ENCODE measurements at regions not wholly inside any gene's neighbourhood (a gene's known extent, or its start where the extent isn't known, plus 50 kb on each side); places are given as distances from the start of the nearest gene placed in this dataset.

DNA sequence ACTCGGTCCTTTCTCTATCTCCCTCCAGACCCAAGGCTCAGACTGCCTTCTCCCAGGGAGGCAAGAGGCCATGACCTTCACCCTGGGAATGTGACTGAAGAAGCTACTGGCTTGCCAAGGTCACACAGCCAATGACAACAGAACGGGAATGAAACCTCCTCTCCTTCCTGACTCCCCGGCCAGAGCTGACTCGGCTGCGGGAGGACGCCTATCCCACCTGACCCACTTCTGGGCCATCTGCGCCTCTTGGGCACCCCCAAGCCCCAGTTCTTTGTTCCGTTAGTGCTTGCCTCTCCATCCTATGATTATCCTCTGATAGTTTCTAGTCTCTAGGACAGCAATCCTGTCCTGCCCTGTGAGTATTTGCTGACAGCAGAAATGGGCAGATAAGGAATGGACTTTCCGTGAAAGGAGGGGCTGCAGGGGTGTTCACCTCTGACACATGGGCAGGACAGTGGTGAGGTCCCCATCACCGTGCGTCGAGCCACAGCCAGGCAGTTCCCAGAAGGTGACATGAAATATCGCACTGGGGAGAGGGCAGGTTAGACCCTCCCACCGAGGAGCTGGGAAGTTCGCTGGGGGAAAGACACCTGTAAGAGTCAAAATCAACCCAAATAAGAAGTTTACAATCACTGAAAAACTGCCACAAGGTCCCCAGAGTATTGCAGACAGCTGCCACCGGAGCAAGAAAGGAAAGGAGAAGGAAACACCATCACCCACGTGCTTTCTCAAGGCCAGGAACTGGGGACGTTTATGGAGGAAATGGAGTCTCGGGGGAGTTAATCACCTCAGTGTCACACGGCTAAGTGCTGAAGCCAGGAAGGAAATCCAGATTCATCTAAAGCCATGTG, 63.0 kb downstream of the INSIG1 start:
- no peak for DNase-seq

DNA sequence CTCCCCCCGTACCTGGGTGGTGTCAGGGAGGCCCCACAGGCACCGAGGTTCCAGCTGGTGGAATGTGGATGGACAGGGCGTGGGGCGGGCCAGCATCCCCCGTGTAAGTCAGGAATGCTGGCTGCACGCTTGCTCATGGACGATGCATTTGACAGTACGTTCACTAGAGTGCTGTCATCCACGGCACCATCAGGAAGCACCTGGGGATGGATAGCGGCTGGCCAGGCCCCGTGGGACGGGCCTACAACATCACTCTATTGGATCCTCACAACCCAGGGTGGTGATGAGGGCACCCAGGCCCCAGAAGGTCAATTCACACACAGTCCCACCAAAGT, 63.6 kb downstream of the INSIG1 start:
- DNase-seq: no peak

DNA sequence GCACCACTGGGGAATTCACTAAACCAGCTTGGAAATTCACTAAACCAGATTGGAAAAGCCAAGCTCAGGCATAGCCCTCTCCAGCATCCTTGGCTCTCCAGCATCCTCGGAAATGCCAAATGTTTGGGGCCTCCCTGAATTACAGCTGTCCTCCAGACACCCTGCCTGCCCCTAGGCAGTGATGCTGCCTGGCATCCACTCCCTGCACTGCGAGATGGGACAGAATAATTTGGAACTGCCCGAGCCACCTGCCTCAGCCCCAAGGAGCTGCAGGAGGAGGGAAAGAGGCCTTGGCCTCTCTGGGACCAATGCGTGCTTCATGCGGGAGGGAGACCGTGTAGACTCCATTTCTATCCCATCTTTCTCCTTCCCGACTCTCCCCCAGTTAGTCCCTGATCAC, 64.3 kb downstream of the INSIG1 start:
- no peak for DNase-seq

DNA sequence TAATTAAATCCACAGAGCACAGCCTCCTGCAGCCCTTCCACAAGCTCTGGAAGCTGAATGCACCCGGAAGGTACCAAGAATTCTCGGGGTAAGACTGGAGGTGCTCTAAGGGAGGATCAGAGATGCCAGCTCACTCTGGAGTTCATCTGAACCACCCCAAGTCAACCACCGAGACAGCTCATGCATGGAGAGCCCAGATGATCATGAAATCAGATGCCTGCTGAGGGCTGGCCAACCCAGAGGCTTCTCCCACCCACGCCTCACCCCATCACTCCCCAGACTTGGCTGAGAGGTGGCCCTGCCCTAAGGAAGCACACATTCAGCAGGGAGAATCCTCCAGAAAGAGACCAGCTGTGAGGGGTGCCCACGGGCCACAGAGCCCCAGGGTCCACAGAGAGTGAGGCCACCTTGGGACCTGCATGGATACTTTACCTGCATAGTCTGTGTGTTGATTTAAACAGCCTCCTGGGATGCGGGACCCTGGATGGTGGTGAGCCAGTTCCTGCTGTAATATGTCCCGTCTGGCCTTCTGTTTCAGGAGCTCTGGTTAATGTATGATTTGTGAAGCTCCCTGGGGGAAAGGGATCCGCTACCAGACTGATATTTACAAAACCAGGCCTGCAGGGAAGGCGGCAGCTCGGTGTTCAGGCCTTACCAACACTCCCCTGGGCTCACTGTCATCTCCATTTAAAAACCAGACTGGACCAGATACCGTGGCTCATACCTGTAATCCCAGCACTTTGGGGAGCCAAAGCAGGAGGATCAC, 64.9 kb downstream of the INSIG1 start:
- no peak for DNase-seq

DNA sequence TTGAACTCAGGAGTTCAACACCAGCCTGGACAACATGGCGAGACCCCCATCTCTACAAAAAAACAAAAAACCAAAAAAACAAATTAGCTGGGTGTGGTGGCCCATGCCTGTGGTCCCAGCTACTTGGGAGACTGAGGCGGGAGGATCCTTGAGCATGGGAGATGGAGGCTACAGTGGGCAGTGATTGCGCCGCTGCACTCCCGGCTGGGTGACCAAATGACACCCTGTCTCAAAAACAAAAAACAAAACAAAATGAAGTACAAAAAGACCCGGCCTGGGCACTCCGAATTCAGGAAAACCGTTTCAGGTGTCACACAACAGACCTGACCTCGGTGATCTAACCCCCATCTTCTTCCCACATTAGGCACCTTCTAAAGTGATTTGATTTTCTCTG, 65.5 kb downstream of the INSIG1 start:
- no peak for DNase-seq

DNA sequence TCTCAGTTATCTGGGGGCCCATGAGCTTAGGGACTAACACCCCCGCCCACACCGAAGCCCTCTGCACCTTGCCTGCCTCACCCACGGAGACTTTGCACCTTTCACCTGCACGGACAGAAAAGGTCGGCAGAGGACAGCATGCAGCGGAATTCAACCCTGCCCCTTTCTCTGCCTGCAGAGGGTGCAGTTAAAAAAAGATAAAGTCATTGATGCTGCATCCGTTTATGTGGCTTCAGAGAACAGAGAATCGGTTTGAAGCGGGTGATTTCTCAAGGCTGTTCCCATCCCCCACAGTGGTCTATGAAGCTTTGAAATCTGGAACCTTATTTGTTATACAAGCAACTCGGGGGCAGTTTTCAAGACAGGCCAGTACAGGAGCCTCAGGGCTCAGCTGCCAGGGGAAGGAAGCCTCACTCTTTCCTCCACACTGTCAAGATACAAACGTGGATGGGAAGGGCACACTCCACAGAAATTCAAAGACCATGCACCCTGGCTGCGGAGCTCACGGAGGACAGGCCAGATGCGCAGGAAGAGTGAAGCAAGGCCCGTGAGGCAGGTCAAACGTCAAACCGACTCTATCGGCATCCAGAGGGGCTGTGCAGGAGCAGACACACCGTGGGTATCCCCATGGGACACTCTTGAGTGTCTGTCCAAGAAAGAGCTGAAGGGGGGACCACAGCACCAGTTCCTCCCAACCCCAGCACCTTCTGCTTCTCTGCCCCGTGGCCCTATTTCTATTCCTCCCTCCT, 66.3 kb downstream of the INSIG1 start:
- DNase-seq: no peak

DNA sequence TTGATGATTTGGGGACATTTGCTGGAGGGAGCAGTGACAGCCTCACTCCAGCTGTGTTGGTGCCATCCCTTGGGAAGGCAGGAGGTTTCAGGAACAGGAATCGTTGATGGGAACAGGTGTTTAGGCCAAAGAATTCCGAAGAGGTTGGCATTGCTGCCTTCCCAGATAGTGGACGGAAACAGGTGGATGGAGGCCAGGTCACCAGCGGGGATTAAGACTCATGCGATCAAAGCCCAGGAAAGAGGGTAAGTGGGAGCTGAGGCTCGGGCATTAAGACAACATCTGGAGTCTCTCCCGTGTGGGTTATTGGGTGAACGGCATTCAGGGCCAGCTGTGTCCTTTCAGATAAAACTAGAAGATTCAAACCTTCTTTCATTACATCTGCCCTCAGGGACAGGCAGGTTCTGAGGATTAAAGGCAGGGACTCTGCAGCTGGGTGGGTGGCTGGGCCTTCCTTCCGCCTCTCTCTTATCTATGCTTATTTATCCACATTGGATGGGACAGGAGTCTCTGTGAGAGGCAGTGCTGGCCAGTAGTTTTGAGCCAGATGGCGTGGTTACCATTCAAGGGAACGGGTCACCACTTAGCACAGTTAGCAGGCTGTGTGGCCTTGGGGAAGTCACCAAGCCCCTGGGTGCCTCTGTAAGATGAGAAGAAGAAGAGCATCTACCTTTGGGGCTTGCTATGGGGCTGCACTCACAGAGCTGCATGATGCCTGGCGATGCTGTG, 67.6 kb downstream of the INSIG1 start:
- no peak for DNase-seq

DNA sequence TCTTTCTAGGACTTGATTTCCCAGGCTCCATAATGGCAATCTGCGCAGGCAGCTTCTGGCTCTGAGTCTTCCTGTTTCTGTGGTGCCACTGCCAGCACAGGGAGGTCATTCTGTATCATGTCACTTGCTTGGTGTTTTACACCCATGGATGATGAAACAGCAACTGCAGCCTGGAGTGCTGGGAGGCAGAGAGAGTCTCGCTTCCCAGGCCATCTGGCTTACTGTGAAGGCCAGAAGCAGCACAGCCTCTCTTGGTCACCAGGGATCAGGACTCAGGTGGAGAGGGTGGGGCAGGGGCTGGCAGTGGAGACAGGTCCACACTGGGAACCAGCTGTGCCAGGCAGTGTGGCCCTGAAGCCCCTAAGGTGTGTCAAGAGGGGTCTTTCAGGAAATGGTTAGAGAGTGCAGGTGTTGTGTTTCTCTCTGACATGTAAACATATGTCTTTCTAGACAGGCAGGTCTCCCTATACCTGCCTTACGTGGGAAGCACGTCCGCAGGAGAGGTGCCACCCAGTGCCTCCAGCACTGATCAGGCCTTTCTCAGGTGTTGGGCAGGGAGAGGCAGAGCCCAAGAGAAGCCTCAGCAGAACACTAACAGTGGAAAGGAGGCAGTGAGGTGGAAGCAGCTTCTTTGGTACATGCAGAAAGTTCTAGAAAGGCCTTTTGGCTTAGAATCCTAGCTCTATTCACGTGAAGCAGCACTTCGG, 71.4 kb downstream of the INSIG1 start:
- DNase-seq: no peak

DNA sequence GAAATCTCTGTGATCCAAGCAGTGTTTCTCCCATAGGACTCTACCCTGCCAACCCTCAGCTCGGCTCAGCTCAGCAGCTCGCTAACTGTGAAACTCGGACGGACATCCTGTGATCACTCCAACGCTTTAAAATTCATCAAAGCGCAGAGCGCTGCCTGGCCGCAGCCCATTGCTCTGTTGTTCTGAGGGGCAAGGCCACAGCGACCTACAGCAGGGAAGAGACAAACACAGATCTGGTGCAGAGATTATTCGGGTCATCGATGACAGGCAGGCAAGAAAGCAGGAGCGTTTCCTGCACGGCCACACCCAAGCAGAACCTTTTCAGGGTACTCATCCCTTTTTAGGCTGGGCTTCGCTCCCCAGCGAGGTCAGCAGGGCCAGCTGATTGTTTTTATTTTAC, 72.1 kb downstream of the INSIG1 start:
- DNase-seq: no peak

DNA sequence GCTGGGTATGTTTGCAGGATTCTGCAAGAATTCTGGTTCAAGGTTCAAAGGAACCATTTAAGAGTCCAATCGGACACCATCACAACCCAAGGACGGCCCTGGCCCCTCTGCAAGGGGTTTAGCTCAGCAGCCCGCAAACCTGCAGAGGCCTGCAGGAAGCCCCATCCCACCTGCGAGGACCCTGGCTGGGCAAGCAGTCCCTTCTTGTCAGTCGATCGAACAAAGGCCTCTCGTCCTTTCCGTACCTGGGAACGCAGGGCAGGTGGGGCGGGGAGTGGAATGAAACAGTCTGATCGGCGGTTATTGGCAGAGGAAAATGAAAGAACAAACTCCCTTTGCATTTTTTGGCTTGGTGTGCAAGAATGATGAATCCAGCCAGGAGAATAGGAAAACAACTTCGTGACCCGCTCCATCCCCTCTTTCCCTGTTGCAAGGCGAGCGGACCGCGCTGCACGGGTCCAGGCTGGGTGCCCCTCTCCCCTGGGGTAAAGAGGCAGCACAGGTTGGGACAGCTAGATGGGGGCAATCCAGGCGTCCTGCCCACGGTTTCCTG, 73.7 kb downstream of the INSIG1 start:
- no peak for DNase-seq

DNA sequence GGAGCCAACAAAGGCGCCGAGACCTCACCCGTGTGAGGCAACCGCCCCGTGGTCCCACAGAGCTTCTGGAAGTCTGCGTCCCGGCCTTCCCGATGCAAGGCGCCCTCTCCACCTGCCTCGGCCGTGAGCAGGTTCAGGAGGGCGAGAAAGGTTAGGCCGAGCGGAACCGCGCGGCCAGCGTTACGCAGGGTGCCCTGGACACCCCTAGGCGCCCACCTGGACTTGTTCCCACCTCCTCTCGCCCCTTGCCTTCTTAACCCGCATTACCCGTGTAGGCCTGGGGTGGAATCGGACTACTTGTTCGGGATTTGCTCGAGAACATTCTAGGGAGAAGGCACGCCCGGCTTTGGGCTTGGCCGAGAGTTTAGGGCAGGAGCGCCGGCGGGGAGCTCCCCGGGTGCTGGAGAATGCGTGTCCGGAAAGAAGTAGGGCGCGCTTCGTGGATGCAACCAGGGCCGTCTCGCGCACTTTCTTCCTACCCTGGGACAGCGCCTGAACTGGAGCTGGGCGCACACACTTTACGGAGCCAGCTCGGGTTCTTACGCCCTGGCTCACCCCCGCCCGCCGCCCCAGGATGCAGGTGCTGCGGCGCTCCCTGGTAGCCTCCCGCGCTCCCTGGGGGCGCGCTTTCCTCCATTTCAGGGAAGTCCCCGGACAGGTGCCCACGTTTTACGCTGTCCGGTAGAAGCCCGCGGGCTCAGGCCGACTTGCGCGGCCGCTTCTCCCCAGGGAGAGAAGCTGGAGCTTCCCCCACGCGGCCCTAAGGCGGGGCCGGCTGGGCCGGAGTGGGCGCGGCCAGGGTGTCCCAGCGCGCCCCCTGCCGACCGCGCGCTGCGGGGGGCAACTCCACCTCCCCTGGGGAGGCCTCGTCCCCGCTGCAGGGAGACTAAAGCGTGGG, 74.5 kb downstream of the INSIG1 start:
- DNase-seq: no peak

DNA sequence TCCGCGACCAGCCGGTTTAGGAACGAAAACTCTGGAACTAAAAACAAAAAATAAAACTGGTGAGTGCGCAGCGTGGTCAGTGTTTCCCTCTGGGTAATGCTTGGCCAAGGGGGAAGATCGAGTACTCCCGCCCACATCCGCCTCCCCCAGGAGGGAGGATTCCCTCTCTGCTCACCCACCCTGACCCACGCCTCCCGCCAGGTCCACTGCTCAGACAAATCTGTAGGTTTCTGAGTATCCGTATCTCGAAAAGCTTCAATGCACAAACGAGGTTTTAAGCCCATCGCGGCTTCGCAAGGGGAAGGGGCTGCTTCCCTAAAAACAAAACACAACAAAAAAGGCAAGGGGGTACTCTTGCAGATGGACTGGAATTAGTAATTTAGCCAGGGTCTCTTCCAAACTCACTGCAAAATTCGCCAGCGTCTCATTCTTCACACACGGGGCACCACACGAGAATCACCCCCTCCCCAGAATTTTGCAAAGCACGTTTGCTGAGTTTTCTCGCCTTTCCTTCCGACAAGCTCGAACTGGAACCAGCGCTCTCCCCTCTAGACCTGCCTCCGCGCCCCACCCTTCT, 75.2 kb downstream of the INSIG1 start:
- DNase-seq: no peak

DNA sequence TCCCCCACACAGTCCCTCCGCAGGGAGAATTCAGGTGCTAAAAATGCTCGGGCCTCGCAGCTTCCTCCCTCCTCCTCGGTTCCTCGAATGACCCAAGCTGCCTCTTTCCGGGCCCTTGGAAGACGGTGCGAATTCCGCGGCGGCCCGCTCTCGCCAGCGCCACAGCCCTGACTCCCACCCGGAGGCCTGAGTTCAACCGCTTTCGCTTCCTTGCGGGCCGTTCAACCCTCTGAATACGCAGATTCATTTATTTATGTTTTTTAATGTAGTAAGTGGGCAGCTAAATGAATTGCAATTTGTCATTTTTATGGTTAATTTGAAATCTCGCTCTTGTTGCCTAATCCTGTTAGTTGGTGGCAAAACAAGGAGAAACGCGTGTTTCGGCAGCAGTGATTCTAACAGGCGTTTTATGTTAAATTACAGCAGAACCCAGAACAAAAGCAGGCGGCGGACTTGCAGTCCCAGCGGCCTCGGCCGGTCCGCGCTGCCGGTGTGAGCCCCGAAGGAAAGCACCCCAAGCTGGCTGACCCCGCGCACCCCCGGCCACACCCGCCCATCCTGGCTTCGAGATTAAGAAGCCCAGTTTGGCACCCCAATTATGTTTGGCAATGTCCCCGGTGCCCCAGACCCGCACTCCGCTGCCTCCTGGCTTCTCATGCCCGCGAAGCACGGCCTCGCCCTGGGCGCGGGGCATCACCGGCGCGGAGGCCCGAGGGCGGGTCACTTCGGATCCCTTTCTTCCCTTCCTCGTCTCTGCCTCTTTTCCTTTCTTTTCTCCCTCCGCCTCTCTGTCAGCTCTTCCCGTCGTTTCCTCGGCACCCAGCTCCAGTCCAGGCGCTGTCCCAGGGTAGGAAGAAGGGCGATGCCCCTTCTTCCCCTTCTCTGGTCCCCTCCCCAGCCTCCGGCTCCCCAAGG, 75.9 kb downstream of the INSIG1 start:
- no peak for DNase-seq

DNA sequence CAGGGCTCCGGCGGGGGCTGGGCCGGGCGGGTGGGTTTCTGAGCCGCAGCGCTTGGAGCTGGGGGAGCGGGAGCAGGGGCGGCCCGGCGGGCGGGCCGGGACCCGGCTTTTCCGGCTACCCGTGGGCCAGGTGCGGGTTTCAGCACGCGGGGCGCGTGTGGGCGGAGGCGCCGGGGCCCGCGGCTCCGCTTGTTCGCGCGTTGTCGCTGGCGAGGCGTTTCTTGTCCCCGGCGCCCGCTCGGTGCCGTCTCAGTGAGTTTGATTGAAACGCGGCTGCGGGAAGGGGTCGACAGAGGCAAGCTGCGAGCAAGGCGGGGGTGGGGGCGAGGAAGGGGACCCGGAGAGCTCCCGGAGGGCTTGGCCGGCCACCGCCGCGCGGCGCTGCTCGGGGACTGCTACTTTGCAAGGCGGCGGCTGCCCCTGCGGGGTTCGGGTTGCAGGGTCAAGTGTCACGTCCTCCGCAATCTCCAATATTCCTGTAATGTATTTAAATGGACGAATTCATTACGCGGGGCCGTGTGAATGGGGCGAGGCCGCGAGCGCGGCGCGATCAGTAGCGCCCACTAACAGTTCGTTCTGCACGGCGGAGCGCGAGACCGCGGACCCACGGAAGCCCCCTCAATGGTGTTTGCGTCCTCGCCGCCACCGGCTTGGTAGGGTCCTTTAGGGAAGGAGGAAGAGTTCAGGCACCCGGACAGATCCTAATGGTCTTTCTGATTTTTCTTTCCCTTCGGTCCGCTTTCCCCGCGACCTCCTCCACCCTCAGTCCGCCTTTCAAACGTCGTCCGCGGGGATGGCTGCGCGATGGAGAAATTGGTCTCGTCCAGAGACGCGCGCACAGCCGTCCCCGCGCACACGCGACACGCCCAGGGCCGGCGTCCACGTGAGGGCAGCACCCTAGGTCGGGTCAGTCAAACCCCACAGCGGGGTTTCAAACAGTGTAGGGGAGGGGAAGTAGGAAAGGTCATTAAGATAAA, 76.9 kb downstream of the INSIG1 start:
- DNase-seq: no peak

DNA sequence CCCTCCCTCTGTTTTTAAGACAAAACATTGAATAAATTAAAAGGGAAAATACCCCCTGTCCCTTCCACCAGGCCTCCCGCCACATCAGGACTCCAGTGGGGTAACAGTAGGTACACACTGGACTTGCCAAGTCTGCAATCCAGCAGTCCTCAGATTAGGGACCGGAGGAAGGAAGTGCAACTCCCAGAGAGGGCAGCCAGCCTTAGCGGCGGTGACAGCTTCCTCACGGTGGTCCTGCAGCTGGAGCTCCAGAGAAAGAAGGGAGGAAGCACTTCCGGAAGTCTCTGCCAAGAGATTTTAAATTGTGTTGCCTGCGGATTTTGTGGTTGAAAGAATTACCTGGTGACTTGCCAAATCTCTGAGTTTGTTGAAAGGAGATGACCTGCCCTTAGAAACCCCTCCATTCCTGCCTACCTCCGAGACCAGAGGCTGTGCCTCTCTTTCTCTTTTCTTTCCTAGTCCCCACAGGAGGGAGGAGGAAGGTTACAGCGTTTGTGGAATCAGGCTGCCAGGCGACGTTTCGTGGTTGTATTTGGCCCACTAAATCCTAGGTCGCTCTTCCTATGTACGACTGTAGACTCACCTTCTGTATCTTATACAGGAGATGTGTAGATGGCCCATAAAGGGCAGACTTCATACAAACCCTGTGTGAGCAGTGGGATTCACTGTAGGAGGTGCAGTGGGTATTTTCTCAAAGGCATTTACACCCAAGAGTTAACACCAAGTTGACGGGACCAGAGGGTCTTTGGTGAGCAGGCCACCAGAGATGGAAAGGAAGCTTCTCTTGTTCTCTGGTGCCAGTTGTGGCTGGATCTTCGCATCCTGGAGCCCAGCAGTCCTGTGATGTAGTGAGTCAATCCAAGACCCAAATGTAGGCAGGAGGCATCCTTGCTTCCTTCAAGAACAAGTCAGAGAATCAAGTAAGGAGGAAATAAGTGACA, 77.9 kb downstream of the INSIG1 start:
- no peak for DNase-seq

DNA sequence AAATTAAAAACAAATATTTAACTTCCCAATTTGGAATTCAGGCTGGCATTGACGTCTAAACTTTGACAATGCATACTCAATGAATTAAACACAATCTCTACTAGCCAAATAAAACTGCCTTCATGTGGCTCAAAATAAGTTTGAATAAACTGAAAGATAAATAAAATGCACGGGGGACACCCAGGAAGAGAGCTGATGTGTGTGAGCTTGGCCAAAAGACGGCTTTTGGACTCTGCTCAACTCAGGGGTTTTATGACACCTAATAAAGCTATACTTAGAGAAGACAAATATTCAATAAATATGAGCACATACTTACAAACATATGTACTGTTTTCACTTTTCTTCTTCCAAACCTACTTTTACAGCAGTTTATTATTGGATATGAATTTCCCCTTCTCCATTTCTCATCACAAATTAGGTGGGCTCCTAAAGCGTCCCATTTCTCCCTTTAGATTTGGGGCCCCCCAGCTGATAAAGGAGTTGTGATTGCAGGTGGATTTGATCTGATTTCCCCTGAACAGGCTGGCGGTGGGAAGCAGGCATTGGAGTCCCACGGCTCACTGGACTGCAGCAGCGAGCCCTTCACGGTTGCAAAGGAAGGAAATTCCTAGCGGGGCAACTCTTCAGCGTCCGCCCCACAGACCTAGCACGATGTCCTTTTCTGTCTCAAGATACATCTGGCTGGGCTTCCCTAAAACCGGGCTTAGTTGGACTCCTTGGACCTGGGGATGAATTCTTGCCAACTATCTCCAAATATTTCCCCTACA, 79.6 kb downstream of the INSIG1 start:
- DNase-seq: no peak

All from NK-92 treated with Interleukin-12 subunit alpha and Interleukin-12 subunit beta, amount 100 ng/mL, for 24 hours (cell line).